ENCODE measurements at regions not wholly inside any gene's neighbourhood (a gene's known extent, or its start where the extent isn't known, plus 50 kb on each side); places are given as distances from the start of the nearest gene placed in this dataset.

DNA sequence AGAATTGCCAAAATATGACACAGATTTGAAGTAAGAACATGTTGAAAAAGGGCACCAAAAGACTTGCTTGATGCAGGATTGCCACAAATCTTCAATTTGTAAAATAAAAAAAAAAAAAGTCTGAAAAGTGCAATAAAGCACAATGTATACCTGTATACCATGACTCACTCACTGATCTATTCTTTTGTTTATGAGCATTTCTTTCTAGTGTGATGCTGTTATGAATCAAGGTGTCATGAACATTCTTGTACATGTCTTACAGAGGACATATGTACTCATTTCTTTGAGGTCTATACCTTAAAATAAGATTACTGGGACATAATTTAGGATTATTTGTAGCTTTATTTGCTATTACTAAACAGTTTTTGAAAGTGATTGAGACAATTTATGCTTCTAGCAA, 464.9 kb upstream of the RBMS3 start:
- no peak overlapping the region for H3K27ac ChIP-seq (ENCODE audit: low read depth, low read length)
- ChIA-PET CTCF (interaction anchor here (0.6 kb wide), 1 partner anchor 1048 kb away, joined by 5 read pairs; no protein-coding TSS in a partner anchor), POLR2A (no interaction called here)
- H3K9me3 ChIP-seq (ENCODE audit: control insufficient read depth, insufficient read depth, low read length), result no peaks in the 10 kb centered on the region
- no peak for DNase-seq (ENCODE audit: low read depth, low spot score)
- H3K27me3 ChIP-seq (ENCODE audit: control insufficient read depth, insufficient read depth, low read length), result peaks cover under 1% of the 10 kb centered on the region
- no peak overlapping the region for H3K4me3 ChIP-seq (ENCODE audit: low read depth, low read length)
- TF ChIP-seq, protein P1, sequence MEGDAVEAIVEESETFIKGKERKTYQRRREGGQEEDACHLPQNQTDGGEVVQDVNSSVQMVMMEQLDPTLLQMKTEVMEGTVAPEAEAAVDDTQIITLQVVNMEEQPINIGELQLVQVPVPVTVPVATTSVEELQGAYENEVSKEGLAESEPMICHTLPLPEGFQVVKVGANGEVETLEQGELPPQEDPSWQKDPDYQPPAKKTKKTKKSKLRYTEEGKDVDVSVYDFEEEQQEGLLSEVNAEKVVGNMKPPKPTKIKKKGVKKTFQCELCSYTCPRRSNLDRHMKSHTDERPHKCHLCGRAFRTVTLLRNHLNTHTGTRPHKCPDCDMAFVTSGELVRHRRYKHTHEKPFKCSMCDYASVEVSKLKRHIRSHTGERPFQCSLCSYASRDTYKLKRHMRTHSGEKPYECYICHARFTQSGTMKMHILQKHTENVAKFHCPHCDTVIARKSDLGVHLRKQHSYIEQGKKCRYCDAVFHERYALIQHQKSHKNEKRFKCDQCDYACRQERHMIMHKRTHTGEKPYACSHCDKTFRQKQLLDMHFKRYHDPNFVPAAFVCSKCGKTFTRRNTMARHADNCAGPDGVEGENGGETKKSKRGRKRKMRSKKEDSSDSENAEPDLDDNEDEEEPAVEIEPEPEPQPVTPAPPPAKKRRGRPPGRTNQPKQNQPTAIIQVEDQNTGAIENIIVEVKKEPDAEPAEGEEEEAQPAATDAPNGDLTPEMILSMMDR (IDR thresholded peaks at IDR 0.05; ENCODE audit: low read depth, low read length), result no peak

DNA sequence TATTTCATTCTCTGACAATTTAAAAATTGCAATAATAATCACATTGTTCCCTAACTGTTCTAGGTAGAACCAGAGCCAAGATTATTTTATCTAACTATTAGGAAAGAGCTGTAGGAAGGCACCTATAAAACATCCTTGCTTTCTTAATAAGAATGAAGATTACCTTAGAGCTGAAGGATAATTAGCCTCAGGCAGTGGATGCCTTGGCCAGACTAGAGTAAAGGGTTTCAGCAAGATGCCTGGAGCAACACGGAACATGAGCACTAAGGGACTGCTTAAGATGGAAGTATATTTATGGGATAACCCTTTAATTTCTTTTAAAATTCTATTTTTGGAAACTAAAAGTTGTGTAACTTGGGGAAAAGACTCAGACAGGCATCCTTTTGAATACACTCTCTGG, 456.6 kb upstream of the RBMS3 start:
- Histone ChIP-seq H3K27me3 (ENCODE audit: control insufficient read depth, insufficient read depth, low read length) (no peaks in the 10 kb centered on the region), H3K27ac (ENCODE audit: low read depth, low read length) (no peak overlapping the region), H3K9me3 (ENCODE audit: control insufficient read depth, insufficient read depth, low read length) (no peaks in the 10 kb centered on the region), H3K4me3 (ENCODE audit: low read depth, low read length) (no peak overlapping the region)
- CTCF ChIA-PET, result no interaction called here
- POLR2A ChIA-PET, result no interaction called here
- no peak for DNase-seq (ENCODE audit: low read depth, low spot score)
- TF ChIP-seq, protein P1 (IDR thresholded peaks at IDR 0.05; ENCODE audit: low read depth, low read length), result no peak

DNA sequence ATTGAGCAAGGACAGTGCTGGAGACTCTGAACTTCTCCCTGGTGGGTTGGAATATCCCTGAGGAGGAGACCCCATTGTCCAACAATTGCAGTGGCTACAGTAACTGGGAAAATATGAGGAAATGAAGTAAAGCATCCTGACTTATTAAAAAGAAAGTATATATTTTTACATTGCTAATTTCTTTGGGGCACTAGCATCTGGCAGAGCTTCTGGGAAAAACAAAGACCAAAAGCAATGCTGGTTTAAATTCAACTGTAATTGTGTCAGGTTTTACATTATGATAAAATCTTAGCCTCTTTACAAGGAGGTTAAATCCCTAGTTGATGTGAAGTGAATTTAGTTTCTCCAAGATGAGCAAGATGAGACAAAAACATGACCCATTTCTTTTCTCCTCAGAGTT, 454.0 kb upstream of the RBMS3 start:
- no peaks in the 10 kb centered on the region for H3K27me3 ChIP-seq (ENCODE audit: control insufficient read depth, insufficient read depth, low read length)
- DNase-seq (ENCODE audit: low read depth, low spot score), result no peak
- no peak overlapping the region for H3K4me3 ChIP-seq (ENCODE audit: low read depth, low read length)
- TF ChIP-seq, protein P1 (IDR thresholded peaks at IDR 0.05; ENCODE audit: low read depth, low read length), result no peak
- ChIA-PET POLR2A (no interaction called here), CTCF (no interaction called here)
- H3K27ac ChIP-seq (ENCODE audit: low read depth, low read length), result no peak overlapping the region
- H3K9me3 ChIP-seq (ENCODE audit: control insufficient read depth, insufficient read depth, low read length), result no peaks in the 10 kb centered on the region

DNA sequence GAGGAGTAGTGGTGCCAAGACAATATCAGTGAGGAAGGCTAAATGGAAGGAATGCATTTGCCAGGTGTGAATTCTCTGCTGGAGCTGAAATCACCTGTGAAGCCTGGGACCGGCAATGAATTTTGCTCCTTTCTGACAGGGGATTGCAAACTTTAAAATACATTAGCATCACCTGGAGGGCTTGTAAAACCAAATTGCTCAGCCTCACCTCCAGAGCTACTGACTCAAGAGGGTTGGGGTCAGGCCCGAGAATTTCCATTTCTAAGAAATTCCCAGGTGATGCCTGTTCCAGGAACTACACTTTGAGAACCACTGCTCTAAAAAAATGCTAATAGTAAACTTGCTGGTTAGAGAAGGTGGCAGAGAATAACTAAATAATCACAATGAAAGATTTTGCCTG, 445.6 kb upstream of the RBMS3 start:
- TF ChIP-seq, protein P1 (IDR thresholded peaks at IDR 0.05; ENCODE audit: low read depth, low read length), result no peak
- CTCF ChIA-PET, result no interaction called here
- Histone ChIP-seq H3K27ac (ENCODE audit: low read depth, low read length) (no peak overlapping the region), H3K4me3 (ENCODE audit: low read depth, low read length) (no peak overlapping the region), H3K27me3 (ENCODE audit: control insufficient read depth, insufficient read depth, low read length) (peaks cover 12% of the 10 kb centered on the region), H3K9me3 (ENCODE audit: control insufficient read depth, insufficient read depth, low read length) (no peaks in the 10 kb centered on the region)
- DNase-seq (ENCODE audit: low read depth, low spot score), result no peak
- POLR2A ChIA-PET, result no interaction called here

DNA sequence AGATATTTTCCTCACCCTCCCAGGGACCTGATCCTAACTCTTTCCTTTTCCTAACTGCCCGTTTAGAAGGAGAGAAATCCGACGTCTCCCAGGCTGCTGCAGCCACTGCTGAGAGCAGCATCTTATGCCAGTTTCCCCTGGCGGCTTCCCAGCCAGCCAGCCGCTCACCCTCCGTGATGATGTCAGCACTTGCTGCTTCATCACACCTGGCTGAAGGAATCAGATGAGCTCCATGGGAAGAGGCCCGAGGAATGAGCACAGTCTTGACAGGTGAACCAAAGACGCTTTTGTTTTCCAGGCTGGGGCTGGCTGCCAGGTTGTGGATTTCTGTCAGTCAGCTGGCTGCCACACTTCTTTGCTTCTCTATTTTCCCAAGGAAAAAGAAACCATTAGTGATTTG, 445.1 kb upstream of the RBMS3 start:
- ChIA-PET POLR2A (interaction anchor here (0.5 kb wide), 1 partner anchor 446 kb away, joined by 5 read pairs; no protein-coding TSS in a partner anchor), CTCF (no interaction called here)
- Histone ChIP-seq H3K4me3 (ENCODE audit: low read depth, low read length) (no peak overlapping the region), H3K27ac (ENCODE audit: low read depth, low read length) (no peak overlapping the region), H3K27me3 (ENCODE audit: control insufficient read depth, insufficient read depth, low read length) (peaks cover 12% of the 10 kb centered on the region), H3K9me3 (ENCODE audit: control insufficient read depth, insufficient read depth, low read length) (no peaks in the 10 kb centered on the region)
- TF ChIP-seq, protein P1 (IDR thresholded peaks at IDR 0.05; ENCODE audit: low read depth, low read length), result no peak
- DNase-seq (ENCODE audit: low read depth, low spot score), result no peak
